Transverse colon (tissue), 4 donors: ENCODE measurements at regions not wholly inside any gene's neighbourhood (a gene's known extent, or its start where the extent isn't known, plus 50 kb on each side); places are given as distances from the start of the nearest gene placed in this dataset.

Source experiments
- CTCF ChIP-seq, 5 experiments: fragments of 200-600 bp in 3 of 5; fragments of 450-650 bp in 2 of 5; sonication (generic) in 3 of 5; IDR thresholded peaks; 1 replicate in 2 of 5; 2 replicates in 3 of 5; pipeline ENCODE4 v1.5.1; 2016 to 2017; ENCODE audit warnings: antibody characterized with exemption in 5 of 5, inconsistent platforms in 3 of 5, mild to moderate bottlenecking in 2 of 5, moderate library complexity in 1 of 5
- EP300 ChIP-seq: sonication (generic); formaldehyde crosslinking; IDR thresholded peaks from one replicate; pipeline ENCODE4 v1.6.1; 2017; ENCODE audit warnings: antibody characterized with exemption, low read depth
- POLR2A ChIP-seq: fragments of 450-650 bp; IDR thresholded peaks from one replicate; pipeline ENCODE4 v1.6.1; 2016; ENCODE audit warnings: antibody characterized with exemption, mild to moderate bottlenecking, moderate library complexity
- POLR2AphosphoS5 ChIP-seq, 3 donors: sonication (generic); formaldehyde crosslinking; IDR thresholded peaks; one replicate each; pipeline ENCODE4 v1.6.1; 2016; ENCODE audit warnings: antibody characterized with exemption in 3 of 3

GRCh38 chr7:94188350-94188749, 184.2 kb upstream of the BET1 start:
- no peak for TF ChIP-seq POLR2AphosphoS5 (IDR thresholded peaks at IDR 0.05)
- TF ChIP-seq POLR2A, result no peak
- TF ChIP-seq CTCF (IDR thresholded peaks at IDR 0.05), result no peak
- TF ChIP-seq EP300, result no peak
